NCI-H1092 treated with DMSO at 0.1 percent for 48 hours (cell line): ENCODE measurements at regions not wholly inside any gene's neighbourhood (a gene's known extent, or its start where the extent isn't known, plus 50 kb on each side); places are given as distances from the start of the nearest gene placed in this dataset.

ENCODE experiments used
- DNase-seq: peaks from one replicate; lab custom pipeline; 2025; lab: John Stamatoyannopoulos, UW

DNA sequence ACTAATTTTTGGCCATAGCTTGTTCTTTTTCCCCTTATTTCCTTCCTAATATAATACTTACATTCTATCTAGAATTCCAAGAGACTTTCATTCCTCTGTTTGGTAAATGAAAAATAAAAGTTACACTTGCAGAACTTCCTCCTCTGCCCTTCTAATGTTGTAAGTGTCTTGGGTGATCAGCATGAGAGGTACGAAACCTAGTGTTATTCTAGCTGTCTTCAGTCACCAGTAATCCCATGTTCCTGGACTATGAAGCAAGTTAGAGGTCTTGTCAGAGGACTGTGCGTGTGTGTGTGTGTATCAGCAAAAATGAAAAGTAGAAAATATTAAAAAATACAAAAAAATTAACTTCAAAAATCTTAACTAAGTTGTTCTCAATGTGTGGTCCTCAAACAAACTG is 307.0 kb downstream of the SPRY2 start:
- DNase-seq: no peak

DNA sequence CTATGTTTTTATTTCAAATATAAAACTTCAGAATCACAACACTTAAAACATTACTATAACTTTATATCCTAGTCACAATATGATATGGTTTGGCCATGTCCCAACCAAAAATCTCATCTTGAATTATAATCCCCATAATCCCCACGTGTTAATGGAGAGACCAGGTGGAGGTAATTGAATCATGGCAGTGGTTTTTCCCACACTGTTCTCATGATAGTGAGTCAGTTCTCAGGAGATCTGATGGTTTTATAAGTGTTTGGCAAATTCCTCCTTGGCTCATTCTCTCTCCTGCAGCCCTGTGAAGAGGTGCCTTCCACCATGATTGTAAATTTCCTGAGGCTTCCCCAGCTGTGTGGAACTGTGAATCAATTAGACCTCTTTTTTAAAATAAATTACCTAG is 307.6 kb downstream of the SPRY2 start:
- no peak for DNase-seq

DNA sequence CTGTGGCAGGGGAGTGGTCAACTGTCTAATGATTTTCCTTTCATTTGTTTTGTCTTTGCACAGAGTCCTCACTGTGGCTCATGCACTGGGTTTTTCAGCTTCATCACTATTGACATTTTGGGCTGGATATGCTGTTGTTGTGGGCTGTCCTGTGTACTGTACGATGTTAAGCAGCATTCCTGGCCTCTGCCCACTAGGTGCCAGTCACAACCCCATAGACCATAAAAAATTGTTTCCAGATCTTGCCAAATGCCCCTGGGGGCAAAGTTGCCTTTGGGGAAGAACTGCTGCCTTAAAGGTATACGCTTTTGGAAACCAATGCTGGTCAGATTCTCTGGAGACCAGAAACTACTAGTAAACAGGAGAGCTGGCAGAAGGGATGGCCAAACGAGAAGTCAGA is 310.4 kb downstream of the SPRY2 start:
- peak; percentile 19 for DNase-seq

DNA sequence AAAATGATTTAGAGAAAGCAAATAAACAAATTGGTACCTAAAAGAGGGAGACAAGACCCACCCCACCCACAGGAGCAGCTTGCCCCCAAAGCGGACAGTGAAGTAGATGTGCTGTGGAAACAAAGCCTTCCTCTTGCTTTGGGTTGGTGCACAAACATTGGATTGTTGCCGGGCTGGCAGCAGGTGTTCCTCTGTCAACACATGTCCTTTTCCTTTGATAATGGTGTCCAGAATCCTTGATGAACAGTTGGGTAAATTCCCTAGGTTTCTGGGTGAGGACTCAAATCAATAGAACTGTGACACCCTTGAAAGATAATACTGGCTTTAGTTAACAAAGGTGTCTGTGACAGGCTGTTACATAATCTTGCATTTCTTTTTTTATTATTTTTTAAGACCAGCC is 311.8 kb downstream of the SPRY2 start:
- peak; percentile 88 for DNase-seq

DNA sequence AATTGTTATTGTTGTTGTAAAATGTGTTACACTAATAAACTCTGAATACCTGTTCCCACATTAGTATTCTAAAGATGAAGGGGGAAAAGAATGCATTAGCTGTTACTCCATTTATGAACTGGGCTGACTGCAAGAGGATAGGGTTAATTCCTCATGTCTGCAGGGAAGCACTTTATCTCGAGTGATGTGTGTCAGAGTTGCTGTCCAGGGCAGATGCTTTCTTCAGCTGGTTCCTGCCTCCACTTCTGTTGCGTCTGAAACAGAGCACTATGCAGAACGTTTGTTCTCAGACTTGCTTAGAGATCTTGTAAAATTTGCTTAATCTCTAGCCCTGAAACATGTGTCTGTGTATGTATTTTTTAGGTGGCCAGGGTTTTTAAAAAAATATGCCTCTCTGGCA is 318.8 kb downstream of the SPRY2 start:
- no peak for DNase-seq

DNA sequence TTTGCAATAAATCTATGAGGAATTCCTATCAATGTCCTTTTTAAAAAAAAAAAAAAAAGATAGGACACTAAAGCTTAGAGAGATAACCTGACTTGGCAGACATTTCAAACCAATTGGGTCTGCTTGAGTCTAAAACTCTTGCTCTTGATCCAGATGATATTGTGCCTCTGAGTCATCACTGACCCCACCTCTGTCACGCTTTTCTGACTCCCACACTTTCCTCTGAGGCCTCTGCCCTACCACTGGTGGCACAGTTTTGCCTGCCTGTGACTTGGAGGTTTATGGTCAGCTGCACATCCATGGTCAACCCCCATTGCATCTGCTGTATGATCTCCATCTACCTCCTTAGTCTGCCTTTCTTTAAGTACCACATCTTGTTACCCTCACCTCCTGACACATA is 328.7 kb downstream of the SPRY2 start:
- no peak for DNase-seq

DNA sequence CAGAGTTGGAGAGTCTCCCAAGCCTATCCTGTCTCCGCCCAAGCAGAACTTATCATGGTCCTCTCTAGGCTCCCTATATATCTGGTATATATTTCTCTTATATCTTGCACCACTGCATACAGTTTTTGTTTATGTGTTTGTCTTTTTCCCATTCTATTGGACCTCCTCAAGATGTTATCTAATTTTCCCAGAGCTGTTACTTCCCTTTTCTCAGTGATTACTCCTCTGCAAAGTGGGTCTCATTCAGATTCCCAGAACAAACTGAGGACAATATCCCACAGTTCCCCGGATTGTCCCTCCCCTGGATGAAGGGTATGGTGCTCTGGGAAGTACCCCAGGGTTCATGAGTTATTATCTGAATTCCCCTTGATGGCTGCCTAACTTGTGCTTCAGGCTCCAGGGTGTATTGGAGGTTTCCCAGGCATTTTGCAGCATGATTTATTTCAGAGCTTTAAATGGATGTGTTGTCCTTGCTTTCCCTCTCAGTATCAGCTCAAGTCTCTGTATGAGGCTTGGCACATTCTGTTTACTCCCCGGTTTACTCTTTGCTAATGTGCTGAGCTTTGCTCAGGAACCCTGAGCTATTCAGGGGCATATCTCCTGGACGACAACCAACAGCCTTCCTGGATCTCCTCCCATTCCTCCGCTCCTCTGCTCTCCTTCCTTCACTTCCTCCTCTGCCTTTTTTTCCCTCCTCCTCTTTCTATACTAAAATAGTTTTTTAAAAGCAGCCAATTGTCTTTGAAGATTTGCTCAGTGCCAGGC is 329.3 kb downstream of the SPRY2 start:
- DNase-seq: peak; percentile 24

DNA sequence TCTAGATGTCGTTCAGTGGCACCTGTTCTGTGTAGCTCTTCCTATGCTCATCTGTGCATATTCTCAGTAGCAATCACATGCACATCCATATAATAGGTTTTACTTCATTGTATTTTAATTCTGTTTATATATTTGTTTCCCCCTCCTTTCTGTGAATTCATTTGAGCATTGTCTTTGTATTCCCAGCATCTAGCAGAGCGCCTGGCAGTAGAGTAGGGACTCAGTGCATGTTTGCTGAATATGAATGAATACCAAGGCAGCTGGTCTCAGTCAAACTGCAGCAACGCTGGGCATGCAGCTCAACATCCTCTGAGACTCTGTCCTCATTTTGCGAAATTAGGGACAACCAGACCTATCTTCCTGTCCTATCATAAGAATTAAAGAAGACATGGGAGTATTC is 330.1 kb downstream of the SPRY2 start:
- no peak for DNase-seq

DNA sequence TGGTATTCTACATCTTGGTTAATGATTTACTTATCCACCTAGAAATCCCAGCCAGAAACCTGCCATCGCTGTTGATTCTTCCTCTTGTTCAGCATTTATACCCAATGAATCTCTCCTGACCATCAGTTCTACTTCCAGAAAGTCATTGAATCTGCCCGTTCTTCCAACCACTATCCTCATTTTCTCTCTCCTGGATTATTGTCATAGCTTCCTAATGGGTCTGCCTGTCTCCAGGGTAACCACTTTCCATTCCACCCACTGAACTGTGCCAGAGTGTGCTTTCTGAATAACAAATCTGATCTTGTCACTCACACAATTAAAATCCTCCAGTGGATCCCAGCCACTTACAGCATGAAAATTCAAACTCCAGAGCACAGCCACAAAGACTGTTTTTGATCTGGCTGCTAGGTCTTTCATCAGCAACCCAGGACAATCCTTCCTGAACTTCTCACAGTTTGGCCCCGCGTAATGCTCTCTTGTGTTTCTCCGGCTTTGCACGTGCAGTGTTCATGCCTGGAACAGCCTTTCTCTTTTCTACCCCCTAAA is 330.6 kb downstream of the SPRY2 start:
- peak; percentile 59 for DNase-seq

DNA sequence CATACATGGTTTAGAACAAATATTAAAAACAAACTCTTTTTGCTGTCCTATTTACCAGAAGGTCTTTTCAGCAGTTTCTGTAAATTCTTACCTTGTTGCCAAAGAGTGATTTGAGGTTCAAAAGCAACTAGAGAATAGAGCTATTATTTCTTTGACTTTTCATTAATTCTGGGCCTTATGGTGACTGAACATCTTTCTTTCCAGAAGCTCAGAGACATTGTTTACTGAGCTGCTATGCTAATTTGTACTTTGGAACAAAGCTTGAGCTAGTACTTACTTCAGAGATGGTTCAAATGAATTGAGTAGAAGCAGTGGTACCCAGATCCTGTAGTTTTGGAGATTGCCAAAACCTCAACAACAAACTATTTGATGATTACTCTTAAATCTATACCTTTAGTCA is 331.2 kb downstream of the SPRY2 start:
- DNase-seq: no peak

DNA sequence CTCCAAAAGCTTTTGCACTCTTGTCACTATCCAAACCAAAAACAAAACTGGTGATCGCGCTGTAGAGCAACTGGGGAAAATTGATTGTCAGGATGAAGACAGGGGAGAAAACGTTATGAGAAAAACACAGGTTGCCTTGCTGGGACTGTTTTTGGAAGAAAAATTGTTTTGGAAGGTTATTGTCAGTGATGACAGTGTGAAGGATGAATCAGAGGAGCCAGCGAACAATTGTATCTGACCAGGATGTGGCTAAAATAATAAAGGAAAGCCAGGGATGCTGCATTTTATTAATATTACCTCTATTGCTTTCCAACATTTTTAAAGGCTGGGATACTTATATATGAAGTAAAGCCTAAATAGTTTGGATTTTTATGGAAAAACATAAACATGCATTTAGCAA is 334.0 kb downstream of the SPRY2 start:
- no peak for DNase-seq

DNA sequence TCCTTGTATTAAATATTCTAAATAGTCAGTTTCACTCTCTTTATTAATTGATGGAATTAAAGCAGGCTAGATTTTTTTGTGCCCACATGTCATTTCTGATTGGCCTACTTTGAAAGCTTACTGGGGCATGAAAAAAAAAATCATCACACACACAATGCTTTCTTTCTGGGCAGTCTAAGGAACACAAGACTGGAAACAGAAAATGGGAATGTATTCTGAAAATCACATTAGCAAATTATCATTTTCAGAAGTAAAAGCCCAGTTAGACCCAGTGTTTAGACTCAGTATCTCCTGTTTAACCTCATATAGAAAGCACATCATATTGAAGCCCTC is 339.4 kb downstream of the SPRY2 start:
- no peak for DNase-seq

DNA sequence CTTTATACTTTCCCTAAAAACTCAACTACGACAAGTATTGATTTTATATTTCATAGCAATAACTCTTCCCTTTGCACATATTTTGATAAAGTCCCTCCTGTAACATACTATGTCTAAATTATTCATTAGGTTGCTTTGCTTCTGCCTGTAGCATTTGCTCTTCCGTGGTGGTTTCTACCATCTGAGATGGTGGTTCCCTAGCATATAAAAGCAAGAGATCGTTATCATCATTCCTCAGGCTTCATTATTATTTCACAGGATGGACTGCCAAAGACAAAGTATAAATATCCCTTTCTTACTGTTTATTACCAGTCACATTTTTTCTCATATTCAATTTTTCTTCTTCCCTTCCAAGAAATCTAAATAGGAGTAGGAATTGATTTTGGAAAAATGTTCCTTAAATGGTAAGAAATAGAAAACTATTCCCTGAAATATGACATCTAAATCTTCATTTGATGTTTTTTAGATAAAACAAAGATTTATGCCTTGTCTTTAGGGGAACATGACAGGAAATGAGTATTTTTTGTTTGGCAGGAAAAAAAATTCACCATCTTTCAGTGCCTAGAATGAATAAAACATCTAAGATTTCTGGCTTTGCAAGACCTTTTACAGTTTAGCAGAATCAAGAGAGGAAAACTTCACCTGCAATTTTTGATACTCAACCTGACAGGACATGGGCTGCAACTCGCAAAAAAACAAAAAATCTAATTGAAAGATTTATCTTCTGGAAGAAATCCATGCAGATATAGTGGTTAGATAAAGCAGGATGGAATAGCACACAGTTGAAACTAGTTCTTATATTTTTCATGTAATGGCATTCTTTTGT is 340.0 kb downstream of the SPRY2 start:
- DNase-seq: no peak

DNA sequence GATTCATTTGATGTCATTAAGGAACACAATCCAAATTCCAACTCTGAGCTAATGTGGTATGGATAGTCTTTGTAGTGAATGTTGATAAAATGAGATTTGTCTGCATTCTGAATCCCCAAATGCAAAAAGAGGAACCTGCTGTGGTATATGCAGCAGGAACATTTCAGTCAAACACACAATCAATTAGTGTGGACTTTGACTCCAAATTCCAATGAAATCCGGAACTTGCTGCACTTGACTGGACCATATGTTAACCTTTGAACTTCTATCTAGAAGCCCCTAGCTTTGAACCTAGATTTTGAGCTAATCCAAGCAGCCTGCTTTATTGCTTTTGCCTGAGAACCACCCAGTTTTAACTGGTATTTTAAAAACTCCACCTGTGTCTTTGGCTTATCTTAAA is 341.3 kb downstream of the SPRY2 start:
- no peak for DNase-seq

DNA sequence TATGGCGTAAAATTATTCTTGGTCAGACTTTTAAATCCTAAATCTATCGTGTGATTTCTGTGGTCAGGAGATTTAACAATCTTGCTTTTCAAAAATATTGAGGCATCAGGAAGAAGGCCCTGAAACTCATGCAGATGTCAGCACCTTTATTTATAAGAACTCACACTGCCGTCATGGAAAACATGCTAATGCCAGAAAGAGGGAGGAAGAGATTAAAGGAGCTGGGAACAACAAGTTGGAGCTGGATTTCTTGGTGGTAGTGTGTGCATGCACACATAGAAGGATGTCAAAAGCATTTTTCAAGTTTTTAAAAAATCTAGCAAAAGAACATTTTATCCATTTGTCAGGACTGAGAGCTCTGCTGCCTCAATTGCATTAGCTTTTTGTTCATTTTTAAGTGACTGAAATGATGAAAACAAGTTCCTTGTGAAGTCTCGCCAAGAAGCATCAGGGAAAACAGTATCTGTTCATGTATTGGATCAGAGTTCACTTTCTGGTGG is 342.5 kb downstream of the SPRY2 start:
- DNase-seq: no peak

DNA sequence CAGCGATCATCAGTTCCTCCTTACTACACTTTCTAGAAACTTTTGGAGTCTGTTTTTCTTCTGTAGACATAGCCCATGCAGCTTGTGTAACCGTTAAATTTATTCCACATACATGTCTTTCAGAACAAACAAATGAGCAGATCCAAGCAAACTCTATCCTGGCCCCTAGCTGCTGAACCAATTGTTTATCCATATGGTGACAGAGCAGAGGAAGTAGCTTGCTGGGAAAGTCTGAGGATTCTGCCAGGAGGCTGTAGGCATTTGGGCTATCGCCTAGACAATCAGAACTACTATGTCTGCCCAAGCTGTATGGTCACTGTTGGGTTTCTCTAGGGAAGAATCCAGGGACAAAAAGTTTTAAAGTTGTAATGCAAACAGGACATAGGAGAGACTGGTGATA is 343.7 kb downstream of the SPRY2 start:
- DNase-seq: no peak

DNA sequence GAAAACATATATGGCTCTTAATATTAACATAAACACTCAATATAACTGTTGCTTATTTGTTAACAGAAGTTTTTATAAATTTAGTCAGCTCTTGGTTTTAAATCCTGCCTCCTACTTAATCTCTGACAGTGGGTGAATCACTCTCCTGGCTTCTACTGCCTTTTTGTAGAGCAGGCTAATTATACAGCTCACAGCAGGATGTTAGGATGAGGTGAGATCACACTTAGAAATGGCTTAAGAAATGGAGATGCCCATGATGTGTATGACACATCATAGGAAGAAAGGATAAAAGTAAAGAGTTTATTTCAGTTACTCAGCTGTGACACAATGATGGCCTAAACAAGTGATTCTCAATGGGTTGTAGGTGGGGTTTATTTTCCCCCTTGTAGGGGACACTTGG is 345.6 kb downstream of the SPRY2 start:
- DNase-seq: no peak

DNA sequence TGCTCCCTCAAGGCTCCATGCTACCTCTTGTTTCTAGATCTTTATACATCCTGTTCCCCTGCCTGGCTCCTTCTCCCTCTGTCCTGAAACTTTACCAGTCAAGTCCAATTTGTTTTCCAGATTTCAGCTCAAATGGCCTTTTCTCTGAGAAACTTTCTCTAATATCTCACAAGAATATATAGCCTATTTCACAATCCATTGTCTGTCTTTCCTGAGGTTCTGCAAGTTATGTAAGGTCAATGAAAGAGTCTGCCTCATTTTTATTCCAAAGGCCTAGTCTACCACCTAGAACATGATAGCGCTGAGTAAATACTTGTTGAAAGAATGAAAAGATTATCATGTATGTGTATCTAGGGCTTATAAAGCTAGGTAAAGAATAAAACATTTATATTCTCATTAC is 348.8 kb downstream of the SPRY2 start:
- no peak for DNase-seq

DNA sequence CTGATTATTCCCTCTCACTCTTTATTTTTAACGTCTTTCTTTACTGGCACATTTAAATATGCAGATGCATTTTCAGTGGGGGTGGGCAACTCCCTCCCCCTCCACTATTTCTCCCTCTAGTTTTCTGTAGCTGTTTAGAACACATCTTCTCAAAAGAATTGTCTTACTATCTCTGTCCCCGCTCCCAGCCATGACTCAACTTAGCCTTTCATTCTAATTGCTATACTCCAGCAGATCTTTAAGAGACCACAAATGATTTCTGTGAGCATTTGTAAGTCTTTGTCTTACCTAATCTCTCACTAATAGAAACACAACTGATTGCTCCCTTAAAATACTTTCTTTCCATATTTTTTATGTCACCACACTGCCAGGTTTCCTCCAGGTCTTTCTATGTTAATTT is 350.9 kb downstream of the SPRY2 start:
- no peak for DNase-seq

DNA sequence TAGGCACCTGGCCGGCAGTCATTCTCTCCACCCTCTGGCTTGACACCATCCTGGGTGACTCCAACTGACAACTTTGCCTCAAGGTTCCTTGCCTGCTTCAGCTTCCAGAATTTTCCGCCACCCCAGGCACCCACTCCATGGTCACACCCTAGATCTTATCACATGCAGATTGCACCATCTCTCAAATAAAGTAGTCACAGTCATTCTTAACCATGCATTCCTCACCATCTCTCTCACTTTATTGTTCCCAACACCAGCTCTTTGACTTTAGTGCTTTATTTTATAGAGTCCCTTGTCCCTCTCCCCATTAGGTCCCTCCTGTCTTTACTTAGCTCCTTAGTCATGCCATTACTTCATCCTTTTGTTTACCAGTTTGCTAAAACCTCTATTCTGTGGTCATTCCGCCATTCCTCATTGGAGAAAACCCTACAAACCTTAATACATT is 351.7 kb downstream of the SPRY2 start:
- no peak for DNase-seq

DNA sequence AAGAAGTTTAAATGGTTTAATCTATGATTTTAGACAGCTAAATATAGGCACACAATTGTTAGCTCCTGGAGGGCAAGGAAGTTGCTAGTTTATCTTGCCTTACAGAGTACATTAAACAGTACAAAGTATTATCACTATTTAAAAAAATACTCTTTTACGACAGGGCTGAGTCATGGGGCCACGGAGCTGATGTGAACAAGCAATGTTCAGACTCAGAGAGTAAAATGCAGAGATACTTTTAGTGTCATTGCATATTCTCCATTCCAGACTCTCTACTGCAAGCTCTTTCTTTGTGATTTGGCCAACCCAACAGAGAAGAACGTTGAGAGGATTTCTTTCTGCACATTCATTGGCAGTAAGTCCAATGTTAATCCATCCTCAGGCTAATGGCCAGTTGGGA is 352.4 kb downstream of the SPRY2 start:
- DNase-seq: no peak

DNA sequence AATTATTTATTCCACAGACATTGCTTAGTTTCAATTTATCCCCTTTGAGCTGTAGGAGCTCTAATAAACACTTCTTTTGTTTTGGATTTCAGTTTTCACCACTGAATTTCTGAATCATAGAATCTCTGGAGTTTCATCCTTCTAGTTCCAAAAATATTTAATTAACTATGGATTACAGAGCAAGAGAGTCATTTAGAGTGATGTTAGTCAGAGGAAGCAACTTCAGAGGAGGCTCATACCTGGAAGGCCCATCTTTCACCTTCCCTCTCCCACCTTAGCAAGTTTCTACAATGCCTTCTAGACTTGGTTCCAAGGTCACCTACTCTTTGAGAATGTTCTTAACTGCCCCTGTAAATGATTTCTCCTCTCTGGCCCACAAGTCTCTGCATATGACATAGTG is 353.2 kb downstream of the SPRY2 start:
- no peak for DNase-seq

DNA sequence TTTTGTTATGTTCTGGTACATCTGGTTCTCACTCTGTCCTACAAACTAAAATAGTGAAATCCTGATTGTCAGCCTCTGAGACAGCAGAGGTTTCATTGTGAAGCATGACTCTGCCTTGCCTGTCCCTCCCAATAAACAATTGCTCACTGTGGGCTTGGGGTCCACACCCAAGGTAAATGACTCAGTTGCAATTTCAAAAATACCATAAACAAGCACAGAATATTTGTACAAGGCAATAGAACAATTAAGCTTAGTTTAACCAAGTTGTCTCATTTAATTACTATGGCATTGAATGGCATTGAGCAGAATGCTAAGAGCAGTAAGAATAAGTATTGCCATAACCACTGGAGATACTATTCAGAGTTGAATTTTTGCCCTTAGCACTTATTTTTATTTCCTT is 353.6 kb downstream of the SPRY2 start:
- DNase-seq: no peak
